Activated naive CD8-positive, alpha-beta T cell treated with anti-CD3 and anti-CD28 coated beads for 36 hours (primary cell): ENCODE measurements at regions not wholly inside any gene's neighbourhood (a gene's known extent, or its start where the extent isn't known, plus 50 kb on each side); places are given as distances from the start of the nearest gene placed in this dataset.
"Not testable (repeated sequence)": the region's sequence is repeated elsewhere in the genome, so short reads cannot be mapped to it uniquely, and the experiment has no call there.

Experiments
- DNase-seq: peaks from one replicate; pipeline ENCODE4 v3.0.0; 2021
- H3K27ac Mint-ChIP-seq: one replicate; pipeline ENCODE4 v1.8.0; 2022; ENCODE audit warnings: mild to moderate bottlenecking, moderate library complexity, mixed read lengths
- H3K27me3 Mint-ChIP-seq: one replicate; pipeline ENCODE4 v1.8.0; 2022; ENCODE audit warnings: mild to moderate bottlenecking, mixed read lengths
- H3K36me3 Mint-ChIP-seq: one replicate; pipeline ENCODE4 v1.8.0; 2021; ENCODE audit warnings: mild to moderate bottlenecking, mixed read lengths
- H3K4me1 Mint-ChIP-seq: one replicate; pipeline ENCODE4 v1.8.0; 2021; ENCODE audit warnings: mixed read lengths
- H3K4me3 Mint-ChIP-seq: one replicate; pipeline ENCODE4 v1.8.0; 2022; ENCODE audit warnings: mild to moderate bottlenecking, moderate library complexity, mixed read lengths
- H3K9me3 Mint-ChIP-seq: one replicate; pipeline ENCODE4 v1.8.0; 2022; ENCODE audit warnings: mixed read lengths

DNA sequence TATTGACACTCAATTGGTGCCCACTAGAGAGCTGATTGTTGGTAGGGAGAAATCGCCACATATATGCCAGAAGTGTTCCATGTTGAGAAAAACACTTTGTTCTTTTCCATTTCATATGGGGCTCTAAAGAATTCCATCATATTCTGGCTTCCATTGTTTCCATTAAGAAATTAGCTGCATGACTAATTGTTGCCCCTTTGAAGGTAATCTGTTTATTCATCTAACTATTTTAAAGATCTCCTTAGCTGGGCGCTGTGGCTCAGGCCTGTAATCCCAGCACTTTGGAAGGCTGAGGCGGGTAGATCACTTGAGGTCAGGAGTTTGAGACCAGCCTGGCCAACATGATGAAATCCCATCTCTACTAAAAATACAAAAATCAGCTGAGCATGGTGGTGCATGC, 109.9 kb downstream of the MRPL14 start:
- H3K27ac Mint-ChIP-seq, H3K36me3 Mint-ChIP-seq, H3K27me3 Mint-ChIP-seq, H3K4me3 Mint-ChIP-seq, H3K9me3 Mint-ChIP-seq, DNase-seq, H3K4me1 Mint-ChIP-seq: not testable (repeated sequence)

DNA sequence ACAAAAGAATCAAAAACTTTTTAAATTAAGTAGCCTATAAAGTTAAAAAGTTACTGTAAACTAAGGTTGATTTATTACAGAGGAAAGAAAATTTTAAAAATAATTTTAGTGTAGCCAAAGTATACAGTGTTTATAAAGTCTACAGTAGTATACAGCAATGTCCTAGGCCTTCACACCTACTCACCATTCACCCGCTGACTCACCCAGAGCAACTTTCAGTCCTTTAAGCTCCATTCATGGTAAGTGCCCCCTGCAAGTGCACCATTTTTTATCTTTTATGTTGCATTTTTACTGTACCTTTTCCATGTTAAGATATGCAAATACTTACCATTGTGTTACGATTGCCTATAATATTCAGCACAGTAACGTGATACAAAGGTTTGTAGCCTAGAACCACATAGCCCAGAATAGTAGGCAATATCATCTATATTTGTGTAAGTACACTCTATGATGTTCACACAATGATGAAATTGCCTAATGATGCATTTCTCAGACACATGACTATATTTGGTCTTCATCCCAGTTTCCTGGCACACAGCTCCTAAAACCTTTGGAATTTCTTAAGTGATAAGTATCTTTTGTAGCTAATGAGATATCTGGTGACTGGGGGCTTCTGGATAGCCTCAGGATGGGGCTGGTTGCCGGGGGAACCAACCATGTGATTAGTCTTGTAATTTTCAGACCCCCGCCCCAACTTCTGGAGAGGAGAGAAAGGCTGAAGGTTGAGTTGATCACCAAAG, 111.0 kb downstream of the MRPL14 start:
- no peaks in the 10 kb centered on the region for H3K36me3 Mint-ChIP-seq
- peaks cover 3% of the 10 kb centered on the region for H3K9me3 Mint-ChIP-seq
- no peak overlapping the region for H3K27ac Mint-ChIP-seq
- no peak overlapping the region for H3K4me3 Mint-ChIP-seq
- peaks cover 2% of the 10 kb centered on the region for H3K4me1 Mint-ChIP-seq
- peaks cover 6% of the 10 kb centered on the region for H3K27me3 Mint-ChIP-seq
- no peak for DNase-seq

DNA sequence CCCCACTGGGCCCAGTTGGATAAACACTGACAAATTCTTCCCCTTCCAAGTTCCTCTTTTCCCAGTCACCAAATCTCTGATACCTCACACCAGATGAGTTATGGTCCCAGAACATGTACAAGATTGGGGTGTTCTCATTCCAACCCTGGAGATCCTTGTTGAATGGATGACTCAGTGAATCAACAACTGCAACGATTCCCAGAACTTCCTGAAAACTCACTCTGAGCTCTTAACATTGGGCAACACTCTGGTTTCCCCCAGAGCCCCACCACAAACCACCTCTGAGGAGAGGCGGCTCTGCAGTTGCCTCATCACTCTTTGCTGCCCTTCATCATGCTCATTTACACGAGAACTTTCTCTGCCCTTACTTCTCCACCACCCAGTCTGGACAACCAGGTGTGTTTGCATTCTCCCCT, 115.2 kb downstream of the MRPL14 start:
- Mint-ChIP-seq H3K9me3 (peaks cover 3% of the 10 kb centered on the region), H3K27ac (no peak overlapping the region), H3K4me3 (no peak overlapping the region), H3K36me3 (no peaks in the 10 kb centered on the region), H3K4me1 (peaks cover 2% of the 10 kb centered on the region), H3K27me3 (peaks cover 6% of the 10 kb centered on the region)
- DNase-seq, result no peak

DNA sequence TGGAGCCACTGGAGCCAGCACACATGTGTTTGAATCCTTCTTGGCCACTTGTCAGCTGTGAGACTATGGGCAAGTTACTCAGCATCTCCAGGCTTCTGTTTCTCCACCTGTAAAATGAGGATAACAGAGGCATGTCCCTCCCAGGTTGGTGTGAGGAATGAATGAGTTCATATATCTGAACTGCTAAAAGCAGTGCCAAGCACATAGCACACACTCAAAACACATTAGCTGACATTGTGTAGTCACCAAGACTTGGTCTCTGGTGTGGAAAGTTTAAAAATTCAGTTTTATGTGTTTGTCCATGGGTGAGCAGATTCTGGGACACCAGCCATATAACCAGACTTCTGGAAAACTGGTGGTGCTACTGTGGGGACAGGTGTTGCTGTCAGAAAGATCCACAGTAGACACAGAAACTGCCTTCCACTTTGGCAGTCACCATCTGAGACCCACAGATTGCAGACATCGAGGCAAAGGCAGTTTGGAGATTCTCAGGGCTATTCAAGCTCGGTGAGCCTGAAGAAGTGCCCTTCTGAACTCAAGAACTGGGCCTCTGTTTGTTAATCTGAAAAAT, 115.8 kb downstream of the MRPL14 start:
- Mint-ChIP-seq H3K36me3 (no peaks in the 10 kb centered on the region), H3K9me3 (peaks cover 3% of the 10 kb centered on the region), H3K4me1 (peaks cover 2% of the 10 kb centered on the region), H3K27ac (no peak overlapping the region), H3K4me3 (no peak overlapping the region), H3K27me3 (peaks cover 6% of the 10 kb centered on the region)
- no peak for DNase-seq

DNA sequence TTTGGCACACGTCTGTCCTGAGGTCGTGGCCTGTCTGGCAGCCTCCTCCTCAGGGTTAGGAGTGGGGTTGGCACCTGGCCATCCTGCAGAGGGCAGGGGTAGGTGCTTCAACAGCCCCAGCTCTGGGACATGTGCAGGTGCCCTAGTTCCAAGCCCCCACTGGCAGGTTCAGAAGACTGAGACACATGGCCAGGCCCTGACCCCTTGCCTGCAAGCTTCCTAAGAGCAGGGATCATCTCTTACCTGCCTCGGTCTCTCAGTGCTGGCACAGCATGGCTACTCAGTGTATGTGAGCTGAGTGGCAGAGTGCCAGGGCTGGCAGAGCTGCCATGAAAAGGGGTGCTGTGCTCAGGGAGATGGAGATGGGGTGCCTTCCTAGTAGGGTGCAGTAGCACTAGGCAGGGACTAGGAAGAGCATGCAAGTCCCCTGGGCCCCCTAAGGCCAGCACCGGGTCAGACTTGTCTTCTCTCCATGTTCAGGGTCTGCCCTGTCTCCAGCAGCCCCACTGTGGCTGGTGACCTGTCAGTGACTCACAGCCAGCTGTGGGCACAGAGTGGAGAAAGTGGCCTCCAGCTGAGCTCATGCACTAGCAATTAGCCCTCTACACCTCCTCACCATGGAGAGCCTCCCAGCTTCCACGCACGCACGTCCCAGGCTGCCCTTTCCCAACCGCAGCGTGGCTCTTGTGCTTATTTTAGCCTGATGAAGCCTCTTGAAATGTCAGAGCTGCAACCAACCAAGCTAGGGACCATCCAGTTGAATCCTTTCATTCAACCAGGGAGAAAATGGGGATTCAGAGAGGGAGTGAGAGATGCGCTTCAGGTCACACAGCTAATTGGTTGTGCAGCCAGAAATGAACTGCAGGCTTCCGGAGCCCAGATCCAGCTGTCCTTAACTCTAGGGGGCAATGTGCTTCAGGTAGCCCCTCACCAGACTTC, 116.6 kb downstream of the MRPL14 start:
- H3K27me3 Mint-ChIP-seq, result peaks cover 9% of the 10 kb centered on the region
- no peak overlapping the region for H3K4me3 Mint-ChIP-seq
- no peak for DNase-seq
- H3K27ac Mint-ChIP-seq, result no peak overlapping the region
- H3K36me3 Mint-ChIP-seq, result no peaks in the 10 kb centered on the region
- H3K9me3 Mint-ChIP-seq, result peaks cover 3% of the 10 kb centered on the region
- peaks cover 2% of the 10 kb centered on the region for H3K4me1 Mint-ChIP-seq

DNA sequence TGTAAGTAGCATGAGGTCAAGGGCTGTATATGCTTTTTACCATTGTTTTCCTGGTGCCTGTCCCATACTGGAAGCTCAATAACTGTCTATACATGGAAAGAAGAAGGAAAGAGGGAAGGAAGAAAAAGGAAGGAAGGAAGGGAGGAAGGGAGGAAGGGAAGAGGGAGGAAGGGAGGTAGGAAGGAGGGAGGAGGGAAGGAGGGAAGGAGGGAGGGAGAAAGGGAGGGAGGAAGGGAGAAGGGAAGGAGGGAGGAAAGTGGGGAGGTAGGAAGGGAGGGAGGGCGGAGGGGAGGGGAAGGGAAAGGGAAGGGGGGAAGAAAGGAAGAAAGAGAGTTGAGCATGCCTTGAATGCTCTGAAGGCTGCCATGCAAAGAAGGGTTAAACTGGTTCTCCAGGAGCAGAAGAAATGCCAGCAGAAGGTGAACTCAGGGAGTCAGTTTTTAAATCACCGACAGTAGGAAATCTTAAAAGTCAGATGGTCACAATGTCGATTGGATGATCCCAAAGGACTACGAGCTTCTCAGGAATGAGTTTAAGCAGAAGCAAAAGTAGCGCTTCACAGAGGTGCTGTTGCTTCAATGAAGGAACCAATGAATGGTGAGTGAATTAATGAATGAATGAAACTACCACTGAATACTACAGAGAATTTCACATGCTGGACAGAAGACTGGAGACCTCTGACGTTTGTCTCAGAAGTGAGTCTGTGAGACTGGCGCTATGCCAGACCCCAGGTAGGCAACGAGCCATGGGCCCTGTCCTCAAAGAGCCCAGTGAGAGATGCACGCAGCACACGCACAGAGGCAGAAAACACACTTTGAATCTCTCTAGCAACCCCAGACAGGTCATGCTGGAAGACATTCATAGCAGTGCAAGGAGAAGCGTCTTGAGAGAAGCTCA, 117.6 kb downstream of the MRPL14 start:
- Mint-ChIP-seq H3K27me3 (peaks cover 19% of the 10 kb centered on the region), H3K27ac (no peak overlapping the region), H3K9me3 (peaks cover 3% of the 10 kb centered on the region), H3K4me1 (peaks cover 4% of the 10 kb centered on the region), H3K4me3 (no peak overlapping the region), H3K36me3 (no peaks in the 10 kb centered on the region)
- DNase-seq, result no peak

DNA sequence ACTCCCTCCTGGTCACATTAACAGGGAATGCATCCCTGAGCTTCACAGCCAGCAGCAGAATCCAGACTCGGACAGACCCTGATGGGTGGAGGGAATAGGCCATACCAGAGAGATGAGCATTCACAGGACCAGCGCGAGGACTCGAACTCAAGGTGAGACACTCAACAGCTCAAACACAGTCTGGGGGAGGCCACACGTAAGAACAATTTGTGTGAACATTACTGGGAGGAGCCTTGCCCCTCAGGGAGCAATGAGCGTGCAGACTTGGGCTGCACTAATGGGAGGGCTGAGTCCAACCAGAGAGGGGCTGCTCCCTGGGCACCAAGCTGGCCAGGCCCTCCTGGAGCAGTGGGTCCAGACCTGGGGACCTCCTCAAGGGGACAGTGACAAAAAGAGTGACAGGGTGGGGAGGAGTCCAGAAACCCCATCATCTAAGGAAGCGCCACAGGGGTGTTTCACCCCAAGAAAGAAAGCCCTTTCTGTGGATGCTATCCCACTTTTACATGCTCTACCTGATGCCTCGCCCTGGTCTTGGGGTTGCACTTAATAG, 118.4 kb downstream of the MRPL14 start:
- Mint-ChIP-seq H3K27ac (no peak overlapping the region), H3K27me3 (peaks cover 27% of the 10 kb centered on the region), H3K36me3 (no peaks in the 10 kb centered on the region), H3K4me1 (peaks cover 4% of the 10 kb centered on the region), H3K9me3 (peaks cover 3% of the 10 kb centered on the region), H3K4me3 (no peak overlapping the region)
- DNase-seq, result no peak

DNA sequence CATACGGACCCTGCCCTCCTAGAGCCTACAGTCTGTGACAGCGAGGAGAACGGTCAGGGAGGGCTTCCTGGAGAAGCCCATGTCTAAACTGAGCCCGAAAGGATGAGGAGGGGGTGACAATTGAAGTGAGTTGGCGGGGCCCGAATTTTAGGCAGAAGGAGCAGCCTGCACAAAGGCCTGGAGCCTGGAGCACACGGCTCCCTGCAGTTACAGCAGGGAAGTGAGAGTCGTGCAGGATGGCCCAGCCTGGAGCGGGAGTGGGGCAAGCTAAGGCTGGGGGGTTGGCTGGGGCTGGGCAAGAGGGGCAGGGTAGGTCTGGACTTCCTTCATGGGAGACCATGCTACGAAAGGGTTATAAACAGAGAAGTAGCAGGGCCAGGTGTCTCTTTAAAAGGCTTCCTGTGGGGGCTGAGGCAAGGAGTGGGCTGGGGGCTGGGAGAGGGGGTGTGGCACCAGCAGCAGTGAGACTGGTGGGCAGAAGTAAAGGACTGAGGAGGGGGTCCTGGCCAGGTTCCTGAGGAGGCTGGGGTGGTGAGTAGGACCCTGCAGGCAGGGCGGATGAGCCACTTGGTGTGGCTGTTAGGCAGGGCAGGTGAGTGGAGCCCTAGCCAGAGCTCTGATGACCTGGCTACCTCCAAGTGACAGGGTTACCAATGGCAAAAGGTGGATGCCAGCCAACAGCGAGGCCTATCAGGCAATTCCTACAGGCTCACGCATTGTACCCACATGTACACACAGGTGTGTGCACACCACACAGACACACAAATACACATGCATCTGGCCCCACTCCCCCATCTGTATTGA, 119.2 kb downstream of the MRPL14 start:
- peaks cover 3% of the 10 kb centered on the region for H3K9me3 Mint-ChIP-seq
- peaks cover 34% of the 10 kb centered on the region for H3K27me3 Mint-ChIP-seq
- H3K4me3 Mint-ChIP-seq, result no peak overlapping the region
- no peak for DNase-seq
- H3K4me1 Mint-ChIP-seq, result peaks cover 6% of the 10 kb centered on the region
- no peak overlapping the region for H3K27ac Mint-ChIP-seq
- no peaks in the 10 kb centered on the region for H3K36me3 Mint-ChIP-seq

DNA sequence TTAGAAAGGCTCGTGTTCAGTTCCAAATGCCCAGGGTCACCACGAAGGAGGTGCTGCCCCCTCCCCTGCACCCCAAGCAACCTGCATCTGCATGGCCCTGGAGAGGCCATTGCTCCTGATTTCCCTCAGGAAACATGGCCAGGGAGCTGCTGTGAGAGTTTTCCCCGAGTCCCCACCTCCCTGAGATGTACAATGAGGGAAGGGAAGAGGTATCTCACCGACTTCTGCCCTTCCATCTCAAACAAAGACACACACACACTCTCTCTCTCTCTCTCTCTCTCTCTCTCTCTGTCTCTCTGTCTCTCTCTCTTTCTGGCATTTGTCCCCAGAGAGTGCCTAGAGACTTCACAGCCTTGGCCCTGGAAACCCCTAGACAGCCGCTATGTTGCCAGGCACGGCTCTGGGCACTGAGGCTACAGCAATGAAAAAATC, 120.4 kb downstream of the MRPL14 start:
- peaks cover 29% of the 10 kb centered on the region for H3K27me3 Mint-ChIP-seq
- DNase-seq, result no peak
- H3K9me3 Mint-ChIP-seq, result no peaks in the 10 kb centered on the region
- H3K36me3 Mint-ChIP-seq, result no peaks in the 10 kb centered on the region
- H3K4me1 Mint-ChIP-seq, result peaks cover 6% of the 10 kb centered on the region
- no peak overlapping the region for H3K4me3 Mint-ChIP-seq
- no peak overlapping the region for H3K27ac Mint-ChIP-seq

DNA sequence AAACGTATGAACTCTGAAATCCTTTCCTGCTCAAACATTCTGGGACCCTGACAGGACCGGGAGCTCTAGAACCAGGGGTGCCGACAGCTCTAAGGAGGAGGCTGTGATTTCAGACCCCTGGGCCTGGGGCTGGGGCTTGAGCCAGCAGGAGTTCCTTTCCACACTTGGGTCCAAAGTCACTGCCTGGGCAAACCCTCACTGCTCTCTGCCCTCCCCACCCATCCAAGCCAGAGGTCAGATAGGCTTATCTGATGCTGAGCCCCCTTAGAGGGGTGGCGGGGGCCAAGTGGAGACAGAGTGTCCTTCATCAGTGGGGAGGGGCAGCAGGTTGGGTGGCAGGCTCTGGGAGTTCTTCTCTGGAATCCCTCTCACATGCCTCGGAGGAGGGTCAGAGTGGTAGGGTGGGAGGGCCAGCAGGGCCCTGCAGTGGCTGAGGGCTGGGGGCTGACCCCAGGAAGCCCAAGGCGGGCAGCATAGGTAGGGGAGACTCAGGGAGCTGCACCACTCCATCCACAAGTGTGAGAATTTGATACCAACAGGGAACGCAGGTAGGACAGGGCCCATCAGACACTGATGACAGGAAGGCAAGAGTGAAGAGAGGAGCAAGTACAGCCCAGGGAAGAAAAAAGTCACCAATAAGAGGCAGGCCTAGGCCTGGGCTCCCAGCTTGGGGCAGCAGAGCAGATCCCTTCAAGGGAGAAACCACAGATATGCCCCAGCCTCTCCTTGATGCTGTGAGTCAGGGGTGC, 121.0 kb downstream of the MRPL14 start:
- no peaks in the 10 kb centered on the region for H3K36me3 Mint-ChIP-seq
- peaks cover 8% of the 10 kb centered on the region for H3K4me1 Mint-ChIP-seq
- no peak for DNase-seq
- H3K9me3 Mint-ChIP-seq, result no peaks in the 10 kb centered on the region
- H3K27ac Mint-ChIP-seq, result no peak overlapping the region
- peaks cover 32% of the 10 kb centered on the region for H3K27me3 Mint-ChIP-seq
- H3K4me3 Mint-ChIP-seq, result no peak overlapping the region

DNA sequence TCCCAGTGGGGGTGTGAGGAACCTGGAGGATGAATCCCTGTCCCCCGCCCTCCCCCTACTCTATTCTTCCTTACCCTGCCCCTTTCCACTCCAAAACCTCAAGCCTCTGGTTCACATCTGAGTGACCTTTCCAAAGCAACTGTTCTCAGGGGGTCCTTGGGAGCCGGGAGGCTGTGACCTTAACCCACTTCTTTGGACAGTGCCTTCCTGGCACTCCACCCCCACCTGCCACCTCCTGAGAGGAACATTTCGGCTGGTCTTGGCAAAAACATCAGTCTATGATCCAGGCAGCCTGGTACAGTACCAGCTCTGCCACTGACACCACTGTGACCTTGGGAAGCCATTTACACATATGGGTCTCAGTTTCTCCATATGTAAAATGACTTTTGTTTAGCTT, 121.7 kb downstream of the MRPL14 start:
- Mint-ChIP-seq H3K4me1 (peaks cover 14% of the 10 kb centered on the region), H3K4me3 (no peak overlapping the region), H3K27ac (no peak overlapping the region), H3K36me3 (peaks cover 1% of the 10 kb centered on the region), H3K9me3 (no peaks in the 10 kb centered on the region), H3K27me3 (peaks cover 39% of the 10 kb centered on the region)
- DNase-seq, result no peak

DNA sequence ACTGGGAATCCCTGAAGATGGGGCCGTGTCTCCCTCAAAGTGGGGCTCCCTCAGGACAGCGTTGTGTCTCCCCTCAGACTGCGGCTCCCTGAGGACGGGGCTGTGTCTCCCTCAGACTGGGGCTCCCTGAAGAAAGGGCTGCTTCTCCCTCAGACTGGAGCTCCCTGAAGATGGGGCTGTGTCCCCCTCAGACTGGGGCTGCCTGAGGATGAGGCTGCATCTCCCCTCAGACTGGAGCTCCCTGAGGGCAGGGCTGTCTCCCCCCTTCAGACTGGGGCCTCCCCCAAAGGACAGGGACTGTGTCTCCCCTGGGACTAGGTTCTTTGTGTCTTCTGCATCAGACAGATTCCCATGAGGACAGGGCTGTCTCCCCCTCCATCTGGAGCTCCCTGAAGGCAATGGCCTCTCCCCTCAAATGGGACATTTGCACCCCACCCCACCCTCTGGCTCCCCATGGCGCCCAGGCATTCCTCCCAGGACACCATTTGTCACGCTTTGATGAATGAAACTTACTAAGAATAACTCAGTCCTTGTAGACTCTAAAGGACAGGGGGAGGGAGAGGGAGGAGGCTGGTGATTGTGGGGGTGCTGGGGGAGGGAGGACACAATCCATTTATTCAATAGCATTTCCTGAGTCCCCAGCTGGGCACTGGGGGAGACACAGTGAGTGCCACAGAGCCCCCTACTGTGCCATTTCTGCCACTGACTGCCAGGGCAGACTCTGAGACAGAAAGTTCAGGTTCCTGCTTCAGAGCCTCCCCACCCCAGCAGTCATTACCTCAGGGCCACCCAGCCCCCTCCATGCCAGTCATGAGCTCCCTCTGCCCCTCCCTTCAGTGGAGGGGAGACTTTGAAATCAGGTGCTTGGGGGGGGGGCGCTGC, 122.4 kb downstream of the MRPL14 start:
- Mint-ChIP-seq H3K27me3 (peaks cover 42% of the 10 kb centered on the region), H3K4me1 (peaks cover 19% of the 10 kb centered on the region), H3K9me3 (no peaks in the 10 kb centered on the region), H3K4me3 (no peak overlapping the region), H3K27ac (no peak overlapping the region), H3K36me3 (peaks cover 2% of the 10 kb centered on the region)
- DNase-seq, result no peak
